Cardiac fibroblast (primary cell): ENCODE measurements at regions not wholly inside any gene's neighbourhood (a gene's known extent, or its start where the extent isn't known, plus 50 kb on each side); places are given as distances from the start of the nearest gene placed in this dataset.

Experiments used
- DNase-seq, 2 donors: peaks; one replicate each; pipeline versions ENCODE4 v3.0.0 to v3.0.0-alpha.2; 2010; ENCODE audit warnings: low read depth in 2 of 2
- H3K4me3 ChIP-seq, 2 donors: replicated peaks in 1 of 2; 1 replicate in 1 of 2; 2 replicates in 1 of 2; pipeline ENCODE4 v1.5.1; 2011; ENCODE audit warnings: low read depth in 2 of 2, low read length in 2 of 2, mild to moderate bottlenecking in 2 of 2, moderate library complexity in 1 of 2
- CTCF ChIP-seq: IDR thresholded peaks from one replicate; pipeline ENCODE4 v1.5.1; 2011; ENCODE audit warnings: low read depth, mild to moderate bottlenecking, low read length, inconsistent platforms

- H3K4me3 ChIP-seq, result no peak overlapping the region
- DNase-seq, result no peak
- TF ChIP-seq CTCF, result no peak
Observed at GRCh38 chr5:113678202-113678601, 164.7 kb downstream of the YTHDC2 start.

- peak; percentile 62 to 64 for DNase-seq
- no peak overlapping the region for H3K4me3 ChIP-seq
- peak; percentile 83 for TF ChIP-seq CTCF
Observed at GRCh38 chr5:113678924-113679575, 165.6 kb downstream of the YTHDC2 start.

DNA sequence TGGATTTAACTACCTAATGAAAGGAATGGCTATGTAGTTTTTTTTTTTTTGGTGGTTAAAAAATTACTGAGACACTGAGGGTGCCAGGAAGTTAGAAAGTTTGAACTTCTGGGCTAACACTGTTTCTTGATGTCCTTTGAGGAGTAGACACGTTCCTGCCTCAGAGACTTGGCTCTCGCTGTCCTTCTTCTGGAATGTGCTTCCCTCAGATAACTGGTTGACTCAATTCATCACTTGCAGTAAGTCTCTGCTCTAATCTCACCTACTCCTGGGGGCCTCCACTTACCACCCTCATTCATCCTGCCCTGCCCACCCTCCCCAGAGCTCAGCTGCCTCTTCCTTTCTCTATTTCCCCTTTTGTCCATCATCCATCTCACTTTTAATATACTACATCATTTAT, 167.0 kb downstream of the YTHDC2 start:
- TF ChIP-seq CTCF, result no peak
- H3K4me3 ChIP-seq, result no peak overlapping the region
- peak in 1 of 2 donors; percentile 43 for DNase-seq

DNA sequence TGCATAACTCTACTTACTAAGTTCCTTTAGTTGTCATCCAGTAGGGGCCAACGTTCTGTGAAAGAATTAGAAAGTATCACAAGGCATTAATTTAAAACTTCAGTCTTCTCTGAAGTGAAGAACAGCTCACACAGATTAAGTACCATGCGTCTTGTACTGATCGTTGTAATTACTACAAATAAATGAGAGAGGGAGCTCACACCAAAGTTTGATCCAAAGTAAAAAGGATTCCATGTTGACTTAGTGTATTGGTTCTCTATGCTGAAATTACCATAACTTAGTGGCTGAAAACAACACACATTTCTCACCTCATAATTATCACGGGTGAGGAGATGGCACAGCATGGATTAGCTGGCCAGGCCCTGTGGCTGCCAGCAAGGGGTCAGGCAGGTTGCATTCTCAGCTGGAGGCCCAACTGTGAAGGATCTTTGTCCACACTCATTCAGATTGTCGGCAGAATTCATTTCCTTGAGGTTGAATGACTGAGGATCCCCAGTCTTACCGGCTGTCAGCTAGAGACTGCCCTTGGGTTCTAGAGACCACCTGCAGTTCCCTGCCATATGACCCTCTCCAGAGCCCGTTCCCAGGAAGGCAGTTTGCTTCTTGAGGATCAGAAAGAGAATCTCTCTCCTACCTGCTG, 169.1 kb downstream of the YTHDC2 start:
- DNase-seq, result peak; percentile 9 to 13
- no peak for TF ChIP-seq CTCF
- H3K4me3 ChIP-seq, result no peak overlapping the region

- no peak for TF ChIP-seq CTCF
- no peak overlapping the region for H3K4me3 ChIP-seq
- DNase-seq, result no peak
Observed at GRCh38 chr5:113683211-113683610, 169.7 kb downstream of the YTHDC2 start.

DNA sequence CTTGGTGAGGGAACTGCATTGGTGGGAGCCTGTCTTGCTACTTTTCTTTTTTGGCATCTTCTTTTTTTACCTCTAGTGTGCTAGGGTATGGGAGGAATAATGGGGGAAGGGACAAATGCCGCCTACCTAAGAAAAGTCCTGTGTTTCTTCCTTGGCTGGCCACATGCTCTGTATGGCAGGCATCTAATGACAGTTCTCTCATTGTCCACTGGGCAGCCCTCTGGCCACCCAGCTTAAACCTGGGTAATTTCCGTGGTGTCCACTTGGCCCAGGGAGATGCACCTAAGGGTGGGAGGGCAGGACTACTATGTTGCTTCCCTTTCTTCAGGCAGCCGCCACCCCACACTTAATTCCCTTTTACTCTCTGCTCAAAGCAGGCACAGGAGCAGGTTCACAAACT, 173.1 kb downstream of the YTHDC2 start:
- no peak overlapping the region for H3K4me3 ChIP-seq
- no peak for TF ChIP-seq CTCF
- no peak for DNase-seq
